AG09319 (cell line): ENCODE measurements at regions not wholly inside any gene's neighbourhood (a gene's known extent, or its start where the extent isn't known, plus 50 kb on each side); places are given as distances from the start of the nearest gene placed in this dataset.
"Not testable (repeated sequence)": the region's sequence is repeated elsewhere in the genome, so short reads cannot be mapped to it uniquely, and the experiment has no call there.

Experiments
- DNase-seq: peaks from one replicate; pipeline ENCODE4 v3.0.0-alpha.2; 2010; ENCODE audit warnings: low read depth; ENCODE audit errors: extremely low read depth
- CTCF ChIP-seq: IDR thresholded peaks from 2 replicates; pipeline ENCODE4 v1.5.1; 2011; ENCODE audit warnings: low read depth, mild to moderate bottlenecking, inconsistent platforms, low read length, moderate library complexity

GRCh38 chr12:75622492-75622891 is 111.1 kb upstream of the KRR1 start:
- DNase-seq, result no peak
- no peak for TF ChIP-seq CTCF

DNA sequence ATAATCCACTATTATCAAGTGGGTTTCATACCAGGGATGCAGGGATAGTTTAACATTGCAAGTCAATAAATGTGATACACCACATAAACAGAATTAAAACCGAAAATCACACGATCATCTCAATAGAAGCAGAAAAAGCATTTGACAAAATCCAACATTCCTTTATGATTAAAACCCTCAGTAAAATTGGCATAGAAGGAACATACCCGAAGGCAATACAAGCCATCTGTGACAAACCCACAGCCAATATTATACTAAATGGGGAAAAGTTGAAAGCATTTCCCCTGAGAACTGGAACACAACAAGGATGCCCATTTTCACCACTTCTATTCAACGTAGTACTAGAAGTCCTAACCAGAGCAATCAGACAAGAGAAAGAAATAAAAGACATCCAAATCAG is 103.0 kb upstream of the KRR1 start:
- DNase-seq, result not testable (repeated sequence)

DNA sequence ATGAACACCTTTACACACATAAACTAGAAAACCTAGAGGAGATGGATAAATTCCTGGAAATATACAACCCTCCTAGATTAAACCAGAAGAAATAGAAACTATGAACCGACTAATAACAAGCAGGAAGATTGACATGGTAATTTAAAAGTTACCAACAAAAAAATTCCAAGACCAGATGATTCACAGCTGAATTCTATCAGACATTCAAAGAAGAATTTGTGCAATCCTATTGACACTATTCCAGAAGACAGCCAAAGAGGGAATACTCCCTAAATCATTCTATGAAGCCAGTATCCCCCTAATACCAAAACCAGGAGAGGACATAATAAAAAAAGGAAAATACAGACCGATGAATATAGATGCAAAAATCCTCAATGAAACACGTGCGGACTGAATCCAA is 102.6 kb upstream of the KRR1 start:
- DNase-seq, result no peak
- TF ChIP-seq CTCF, result no peak

GRCh38 chr12:75611041-75611440 is 99.6 kb upstream of the KRR1 start:
- DNase-seq, result no peak
- no peak for TF ChIP-seq CTCF

DNA sequence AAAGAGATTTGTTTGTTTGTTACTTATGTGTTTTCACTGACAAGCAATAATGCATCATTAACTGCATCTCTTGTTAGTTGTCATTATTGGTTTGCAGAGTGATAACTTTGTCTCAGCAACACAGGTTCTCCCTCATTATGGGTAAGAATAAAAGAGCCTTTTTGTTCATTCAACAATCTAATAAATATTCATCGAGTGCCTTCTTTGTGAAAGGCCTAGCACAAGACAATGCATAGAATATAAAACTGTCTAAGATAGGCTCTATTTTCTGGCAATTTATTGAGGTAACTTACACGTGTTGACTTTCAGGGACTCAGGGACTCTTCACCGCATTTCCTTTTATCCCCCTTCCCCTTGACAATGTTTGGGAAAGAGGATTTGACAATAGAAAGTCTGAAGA is 95.5 kb upstream of the KRR1 start:
- no peak for TF ChIP-seq CTCF
- no peak for DNase-seq

- TF ChIP-seq CTCF, result no peak
- no peak for DNase-seq
Observed at GRCh38 chr12:75606151-75606550, 94.7 kb upstream of the KRR1 start.

DNA sequence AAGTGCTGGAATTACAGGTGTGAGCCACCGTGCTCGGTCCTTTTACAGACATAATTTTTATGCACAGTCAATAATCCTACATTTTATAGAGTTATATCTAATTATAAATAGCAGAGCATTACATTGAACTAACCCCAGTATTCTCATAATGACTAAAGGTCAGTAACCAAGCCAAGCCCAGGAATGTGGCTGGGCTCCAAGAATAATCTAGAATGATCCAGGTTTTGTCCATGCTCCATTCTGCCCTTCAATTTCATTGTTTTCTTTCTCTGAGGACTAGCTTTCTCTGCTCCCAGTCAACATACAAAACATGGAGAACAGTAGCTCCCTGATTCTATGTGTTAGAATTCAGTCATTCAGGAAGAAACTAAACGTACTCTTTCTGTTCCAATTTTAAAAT is 92.1 kb upstream of the KRR1 start:
- DNase-seq, result no peak
- TF ChIP-seq CTCF, result no peak

DNA sequence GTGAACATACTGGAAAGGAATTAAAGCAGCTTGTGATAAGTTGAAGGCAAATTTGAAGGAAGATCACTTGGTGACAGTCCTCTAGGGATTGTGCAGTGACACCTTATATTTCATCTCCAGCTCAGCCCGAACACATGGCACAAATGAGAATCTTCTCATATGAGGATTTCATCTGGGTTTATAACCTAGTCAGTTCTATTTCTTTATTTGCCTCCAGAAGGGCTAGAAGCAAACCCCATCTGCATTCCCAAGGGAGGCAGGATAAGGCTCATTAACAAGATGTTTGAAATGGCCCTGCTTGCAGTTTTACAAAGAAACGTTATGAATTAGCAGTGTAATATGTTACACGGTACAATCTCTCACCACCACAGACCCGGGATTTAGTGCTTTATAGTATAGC is 90.7 kb upstream of the KRR1 start:
- TF ChIP-seq CTCF, result no peak
- no peak for DNase-seq
